GF-D8 (cell line): ENCODE measurements at regions not wholly inside any gene's neighbourhood (a gene's known extent, or its start where the extent isn't known, plus 50 kb on each side); places are given as distances from the start of the nearest gene placed in this dataset.

Experiments
- DNase-seq: peaks from one replicate; lab custom pipeline; 2025; lab: John Stamatoyannopoulos, UW

DNA sequence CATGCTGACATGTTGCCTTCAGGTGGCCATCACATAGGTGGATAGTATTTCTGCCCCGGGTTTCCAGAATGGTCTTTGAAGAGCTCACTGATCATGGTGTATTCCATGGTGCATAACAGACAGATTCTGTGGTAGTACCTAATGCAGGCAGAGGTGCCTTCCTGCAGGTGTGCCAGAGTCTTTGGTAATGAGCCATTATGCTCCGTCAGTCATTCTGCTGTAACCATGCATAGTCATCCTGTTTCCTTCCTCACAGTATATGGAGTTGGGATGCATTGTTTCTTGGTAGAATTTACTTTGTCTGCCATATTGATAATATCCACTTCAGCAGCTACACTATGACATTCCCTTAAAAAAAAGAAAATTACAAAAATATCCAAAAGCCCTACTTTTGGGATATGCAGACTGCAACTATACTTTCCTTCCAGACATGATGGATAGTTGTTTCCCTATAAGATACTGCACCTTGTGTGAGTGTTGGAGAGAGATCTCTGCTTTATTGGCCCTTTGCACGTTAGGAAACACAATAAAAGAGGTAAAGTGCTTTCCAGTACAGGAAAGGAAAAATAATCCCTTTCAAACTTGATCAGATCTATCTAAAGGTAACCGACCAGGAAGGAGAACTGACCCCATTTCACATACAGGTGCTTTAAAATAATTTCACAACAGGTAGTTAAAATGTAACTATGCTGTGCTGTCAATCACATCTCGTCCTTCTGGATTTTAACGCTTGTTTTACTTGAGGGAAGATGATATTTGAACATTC lies 537.5 kb upstream of the WWC1 start:
- DNase-seq = no peak

GRCh38 chr5:167754501-167755021 lies 536.9 kb upstream of the WWC1 start:
- DNase-seq = no peak

- no peak for DNase-seq
Measured at GRCh38 chr5:167755420-167755819, 536.0 kb upstream of the WWC1 start.

DNA sequence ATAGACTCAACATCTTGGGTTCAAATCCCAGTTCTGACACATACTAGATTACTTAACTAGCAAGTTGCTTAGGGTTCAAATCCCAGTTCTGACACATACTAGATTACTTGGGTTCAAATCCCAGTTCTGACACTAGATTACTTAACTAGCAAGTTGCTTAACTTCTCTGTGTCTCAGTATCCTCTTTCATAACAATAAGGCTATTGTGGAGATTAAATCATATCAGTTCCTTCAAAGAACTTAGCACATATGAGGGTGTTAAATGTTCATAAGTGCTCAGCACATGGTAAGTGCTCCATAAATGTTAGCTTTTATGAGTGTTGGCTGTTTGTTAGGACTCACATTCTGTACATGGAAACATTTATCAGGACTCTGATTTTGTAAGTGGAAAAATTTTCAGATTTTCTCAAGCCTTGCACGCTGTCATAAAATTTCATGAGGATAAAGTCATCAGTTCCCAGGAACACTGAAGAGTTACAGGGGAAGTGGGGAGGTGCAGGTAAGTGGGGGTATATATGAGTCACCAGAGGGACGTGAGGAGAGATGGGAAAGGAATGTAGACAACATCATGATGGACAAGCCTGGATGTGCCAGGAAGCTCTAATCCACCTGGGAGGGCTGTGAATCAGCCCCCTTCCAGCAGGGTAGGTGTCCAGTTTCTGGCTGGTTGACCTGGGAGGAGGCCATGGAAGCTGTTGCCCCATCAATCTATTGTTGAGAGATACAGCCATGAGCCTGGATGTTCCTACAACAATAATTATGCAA lies 532.2 kb upstream of the WWC1 start:
- no peak for DNase-seq

DNA sequence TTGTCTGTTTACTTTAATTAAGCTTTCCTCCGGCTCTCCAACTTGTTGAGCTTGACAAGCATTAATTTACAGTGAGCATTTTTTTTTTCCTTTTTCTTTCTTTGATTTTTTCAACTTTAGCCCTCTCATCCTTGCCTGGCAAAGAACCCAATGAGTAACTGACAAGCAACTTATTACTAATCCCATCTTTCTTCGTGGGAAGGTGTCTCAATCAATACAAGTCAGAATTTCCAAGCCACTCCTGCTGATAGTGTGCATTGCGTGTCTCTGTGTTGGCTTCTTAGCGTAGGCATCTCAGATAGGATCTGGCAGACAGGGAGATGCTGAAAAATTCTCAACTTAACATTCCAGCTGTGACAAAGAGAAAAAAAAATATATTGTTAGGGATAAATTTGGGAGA lies 527.7 kb upstream of the WWC1 start:
- no peak for DNase-seq

DNA sequence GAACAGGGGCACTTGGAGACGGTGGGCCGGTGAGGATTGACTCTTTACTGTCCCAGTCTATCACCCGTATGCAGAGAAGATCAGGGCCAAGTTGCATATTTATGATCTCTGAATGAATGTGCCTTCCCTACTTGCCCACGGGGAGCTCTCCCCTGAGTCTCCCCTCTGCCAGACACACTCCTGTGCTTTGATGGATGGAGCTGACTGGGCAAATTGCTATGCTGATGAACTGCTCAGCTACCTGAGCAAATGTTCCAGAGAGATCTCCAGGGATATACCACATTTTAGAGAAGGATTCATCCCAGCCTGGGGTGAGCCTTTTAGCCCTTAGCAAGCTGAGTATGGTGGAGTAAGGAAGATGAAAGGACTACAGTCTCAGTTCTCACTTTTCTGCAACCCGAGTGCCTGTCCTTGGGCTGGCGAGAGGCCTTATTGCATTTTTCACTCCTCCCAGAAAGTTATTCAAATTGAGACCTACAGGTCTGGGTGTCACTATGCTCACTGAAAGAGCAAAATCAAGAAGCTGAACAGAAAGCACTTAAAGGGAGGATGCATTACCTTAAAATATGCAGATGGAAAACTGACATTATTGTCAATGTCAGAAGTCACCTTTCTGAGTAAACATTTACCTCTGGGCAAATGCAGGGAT lies 526.7 kb upstream of the WWC1 start:
- DNase-seq = no peak

DNA sequence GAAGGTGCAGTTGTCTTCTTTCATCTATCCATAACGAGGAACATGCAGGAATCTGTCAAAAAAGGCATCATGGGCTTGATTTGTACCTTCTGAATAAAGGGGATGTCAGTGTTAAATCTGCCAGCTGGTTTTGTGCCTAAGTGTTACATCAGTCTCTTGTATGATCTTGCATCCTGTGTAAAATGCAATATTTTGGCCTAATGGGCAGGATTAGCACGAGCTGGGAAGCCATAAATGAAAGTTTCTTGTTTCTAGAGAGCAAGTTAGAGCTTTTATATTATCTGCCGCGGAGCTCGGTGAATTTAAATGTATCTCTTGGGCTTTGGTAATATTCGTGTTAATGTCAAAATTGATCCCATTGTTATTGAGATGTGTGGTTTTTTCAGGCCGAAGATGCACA lies 526.1 kb upstream of the WWC1 start:
- DNase-seq = no peak

DNA sequence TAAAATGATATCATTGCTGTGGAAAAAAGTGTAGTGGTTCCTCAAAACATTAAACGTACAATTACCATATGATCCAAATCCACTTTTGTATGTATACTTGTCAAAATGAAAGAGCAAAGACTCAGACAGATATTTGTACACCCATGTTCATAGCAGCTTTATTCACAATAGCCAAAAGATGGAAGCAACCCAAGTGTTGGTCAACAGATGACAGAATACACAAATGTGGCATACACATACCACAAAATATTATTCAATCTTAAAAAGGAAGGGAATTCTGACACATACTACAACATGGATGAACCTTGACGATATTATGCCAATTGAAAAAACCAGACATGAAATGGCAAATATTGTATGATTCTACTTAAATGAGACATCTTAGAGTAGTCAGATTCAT lies 524.5 kb upstream of the WWC1 start:
- no peak for DNase-seq

DNA sequence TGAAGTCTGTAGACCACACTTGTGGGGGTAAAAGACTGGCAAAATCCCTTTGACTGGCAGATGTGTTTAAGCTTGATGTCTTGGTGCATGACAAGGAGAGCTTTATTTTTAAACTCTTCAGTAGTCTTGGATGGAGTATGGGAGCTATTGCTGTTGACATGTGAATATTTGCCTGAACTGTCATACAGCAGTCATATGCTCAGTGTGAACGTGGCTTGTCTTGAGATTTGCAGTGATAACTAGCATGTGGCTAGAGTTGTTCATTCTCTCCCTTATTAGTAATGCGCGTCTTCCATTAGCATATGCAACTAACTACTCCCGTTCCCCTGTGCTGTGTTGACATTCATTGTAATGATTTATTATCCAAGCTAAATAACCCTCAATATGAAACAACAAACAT lies 523.6 kb upstream of the WWC1 start:
- DNase-seq = no peak

GRCh38 chr5:167769846-167770413 lies 521.5 kb upstream of the WWC1 start:
- no peak for DNase-seq

- DNase-seq = no peak
Measured at GRCh38 chr5:167770461-167770860, 521.0 kb upstream of the WWC1 start.

DNA sequence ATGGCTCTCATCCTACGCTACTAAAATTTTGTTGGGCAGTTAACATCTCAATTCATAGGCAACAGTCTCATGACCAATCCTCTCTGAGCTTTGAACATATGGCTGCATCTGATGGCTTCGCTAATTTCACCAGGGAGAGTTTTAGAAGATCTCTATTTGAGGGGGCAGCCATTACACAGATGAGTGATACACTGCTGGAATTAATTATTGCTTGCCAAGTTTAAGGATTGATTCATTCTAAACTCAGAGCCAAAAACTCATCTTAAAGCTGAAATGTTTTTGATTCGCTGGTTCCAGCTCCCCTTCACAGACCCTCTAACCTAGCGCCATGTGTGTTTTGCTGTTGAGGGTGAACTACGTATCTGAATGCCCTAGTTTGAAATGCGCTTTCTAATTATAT lies 519.9 kb upstream of the WWC1 start:
- DNase-seq = no peak

GRCh38 chr5:167773668-167774301 lies 517.7 kb upstream of the WWC1 start:
- no peak for DNase-seq

GRCh38 chr5:167777746-167778145 lies 513.7 kb upstream of the WWC1 start:
- DNase-seq = no peak

- DNase-seq = no peak
Measured at GRCh38 chr5:167778228-167778627, 513.2 kb upstream of the WWC1 start.

DNA sequence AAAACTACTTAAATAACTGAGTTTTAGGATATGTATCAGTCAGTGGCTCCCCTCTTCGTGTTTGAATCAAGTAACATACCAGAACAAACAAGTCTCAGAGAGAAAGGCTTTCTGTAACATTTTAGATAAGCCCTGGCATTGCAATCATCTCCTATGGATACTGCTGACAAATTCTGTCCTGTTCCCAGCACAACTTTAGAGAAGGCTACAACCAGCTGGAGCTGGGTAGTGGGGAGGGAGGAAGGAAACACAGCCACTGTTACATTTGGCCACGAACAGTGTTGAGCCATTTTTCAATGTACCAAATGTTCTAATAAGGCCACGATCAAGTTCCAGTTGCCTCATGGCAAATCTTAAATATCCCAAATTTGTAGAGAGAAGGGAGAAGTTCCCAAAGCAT lies 511.8 kb upstream of the WWC1 start:
- no peak for DNase-seq

- DNase-seq = no peak
Measured at GRCh38 chr5:167780177-167780576, 511.3 kb upstream of the WWC1 start.

- DNase-seq = no peak
Measured at GRCh38 chr5:167783145-167783817, 508.2 kb upstream of the WWC1 start.

DNA sequence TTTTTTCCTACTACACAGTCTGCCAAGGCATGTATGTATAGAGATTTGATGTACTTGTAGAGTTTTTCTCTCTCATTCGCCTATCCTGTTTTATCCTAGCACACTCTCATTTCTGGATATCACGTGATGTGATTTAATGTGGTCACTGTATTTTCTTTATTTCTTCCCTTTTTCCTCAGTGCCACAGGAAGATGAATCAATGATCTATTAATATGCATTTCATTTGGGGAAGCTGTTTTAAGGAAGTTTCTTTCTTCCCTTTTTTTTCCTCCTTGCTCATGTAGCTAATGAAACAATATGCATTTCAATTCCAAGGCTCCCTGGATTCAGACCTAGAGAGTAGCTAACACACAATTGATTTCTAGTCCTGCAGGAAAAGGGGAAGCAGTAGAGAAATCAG lies 506.3 kb upstream of the WWC1 start:
- no peak for DNase-seq

- no peak for DNase-seq
Measured at GRCh38 chr5:167785901-167786300, 505.5 kb upstream of the WWC1 start.

DNA sequence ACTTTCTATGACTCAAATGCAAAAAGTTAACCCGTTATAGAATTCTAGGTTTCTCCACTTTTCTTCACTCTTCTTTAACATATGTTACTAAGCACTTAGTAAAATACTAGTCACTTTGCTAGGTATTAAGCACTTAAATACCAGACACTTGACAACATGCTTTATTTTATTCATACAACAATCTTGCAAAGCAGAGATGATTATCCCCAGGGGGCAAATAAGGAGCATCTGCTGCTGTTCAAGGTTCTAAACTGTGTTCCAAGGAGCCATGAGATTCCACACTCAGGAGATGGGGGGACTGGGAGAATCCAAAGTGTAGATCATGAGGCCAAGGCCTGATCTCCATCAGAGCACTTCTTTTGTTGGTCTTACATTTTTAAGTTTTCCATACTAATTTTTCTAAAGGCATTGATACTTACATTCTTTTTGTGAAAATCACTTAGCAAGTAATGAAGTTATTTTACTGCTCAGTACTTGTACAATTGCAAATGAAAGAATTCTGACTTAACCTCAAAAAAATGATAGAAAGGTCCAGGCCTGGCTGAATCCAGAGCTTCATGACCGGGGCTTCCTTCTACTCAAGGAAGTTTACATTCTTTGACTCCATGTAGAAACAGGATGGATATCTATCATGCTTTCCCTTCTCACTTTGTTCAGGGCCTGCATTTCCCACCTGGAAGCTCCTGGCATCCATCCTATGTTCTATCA lies 504.4 kb upstream of the WWC1 start:
- DNase-seq = no peak
